ENCODE measurements at regions not wholly inside any gene's neighbourhood (a gene's known extent, or its start where the extent isn't known, plus 50 kb on each side); places are given as distances from the start of the nearest gene placed in this dataset.

DNA sequence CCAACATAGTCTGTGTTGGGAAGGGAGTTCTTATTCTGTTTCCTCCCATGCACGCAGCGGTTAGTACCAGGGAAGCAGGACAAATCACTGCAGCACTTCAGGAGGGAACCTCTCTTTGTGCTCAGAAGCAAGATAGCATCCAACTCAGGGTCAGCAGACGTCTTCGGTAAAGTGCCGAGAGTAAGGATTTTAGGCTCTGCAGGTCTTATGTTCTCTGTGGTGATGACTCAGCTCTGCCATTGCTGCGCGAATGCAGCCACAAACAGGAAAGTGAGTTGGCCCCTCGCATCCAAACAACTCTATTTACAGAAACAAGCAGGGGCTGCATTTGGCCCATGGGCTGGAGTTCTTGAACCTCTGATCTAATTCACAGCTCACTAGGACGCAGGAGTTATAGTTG is 122.1 kb upstream of the SPATA13 start:
- TF ChIP-seq, protein P1, sequence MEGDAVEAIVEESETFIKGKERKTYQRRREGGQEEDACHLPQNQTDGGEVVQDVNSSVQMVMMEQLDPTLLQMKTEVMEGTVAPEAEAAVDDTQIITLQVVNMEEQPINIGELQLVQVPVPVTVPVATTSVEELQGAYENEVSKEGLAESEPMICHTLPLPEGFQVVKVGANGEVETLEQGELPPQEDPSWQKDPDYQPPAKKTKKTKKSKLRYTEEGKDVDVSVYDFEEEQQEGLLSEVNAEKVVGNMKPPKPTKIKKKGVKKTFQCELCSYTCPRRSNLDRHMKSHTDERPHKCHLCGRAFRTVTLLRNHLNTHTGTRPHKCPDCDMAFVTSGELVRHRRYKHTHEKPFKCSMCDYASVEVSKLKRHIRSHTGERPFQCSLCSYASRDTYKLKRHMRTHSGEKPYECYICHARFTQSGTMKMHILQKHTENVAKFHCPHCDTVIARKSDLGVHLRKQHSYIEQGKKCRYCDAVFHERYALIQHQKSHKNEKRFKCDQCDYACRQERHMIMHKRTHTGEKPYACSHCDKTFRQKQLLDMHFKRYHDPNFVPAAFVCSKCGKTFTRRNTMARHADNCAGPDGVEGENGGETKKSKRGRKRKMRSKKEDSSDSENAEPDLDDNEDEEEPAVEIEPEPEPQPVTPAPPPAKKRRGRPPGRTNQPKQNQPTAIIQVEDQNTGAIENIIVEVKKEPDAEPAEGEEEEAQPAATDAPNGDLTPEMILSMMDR (conservative IDR thresholded peaks at IDR 0.05; ENCODE audit: low read length) = no peak
- TF ChIP-seq EZH2phosphoT487 (IDR thresholded peaks at IDR 0.05; ENCODE audit: borderline replicate concordance) = no peak

Data from Loucy (cell line).